ENCODE measurements at regions not wholly inside any gene's neighbourhood (a gene's known extent, or its start where the extent isn't known, plus 50 kb on each side); places are given as distances from the start of the nearest gene placed in this dataset.

- no peak for DNase-seq (ENCODE audit: low spot score)
Observed at GRCh38 chr13:21757763-21758162, 86.9 kb downstream of the FGF9 start.

- no peak for DNase-seq (ENCODE audit: low spot score)
Observed at GRCh38 chr13:21758441-21758840, 87.6 kb downstream of the FGF9 start.

GRCh38 chr13:21759463-21759862, 88.6 kb downstream of the FGF9 start:
- no peak for DNase-seq (ENCODE audit: low spot score)

- DNase-seq (ENCODE audit: low spot score): no peak
Observed at GRCh38 chr13:21759911-21760310, 89.0 kb downstream of the FGF9 start.

- DNase-seq (ENCODE audit: low spot score): no peak
Observed at GRCh38 chr13:21761770-21762169, 90.9 kb downstream of the FGF9 start.

GRCh38 chr13:21762512-21762911, 91.6 kb downstream of the FGF9 start:
- DNase-seq (ENCODE audit: low spot score): no peak

- DNase-seq (ENCODE audit: low spot score): no peak
Observed at GRCh38 chr13:21767032-21767431, 96.2 kb downstream of the FGF9 start.

GRCh38 chr13:21771075-21771474, 100.2 kb downstream of the FGF9 start:
- no peak for DNase-seq (ENCODE audit: low spot score)

- no peak for DNase-seq (ENCODE audit: low spot score)
Observed at GRCh38 chr13:21777166-21777565, 106.3 kb downstream of the FGF9 start.

GRCh38 chr13:21777813-21778212, 106.9 kb downstream of the FGF9 start:
- DNase-seq (ENCODE audit: low spot score): no peak

- DNase-seq (ENCODE audit: low spot score): no peak
Observed at GRCh38 chr13:21782736-21783135, 111.9 kb downstream of the FGF9 start.

- DNase-seq (ENCODE audit: low spot score): no peak
Observed at GRCh38 chr13:21785990-21786389, 115.1 kb downstream of the FGF9 start.

GRCh38 chr13:21796066-21796465, 125.2 kb downstream of the FGF9 start:
- no peak for DNase-seq (ENCODE audit: low spot score)

GRCh38 chr13:21796775-21797514, 126.1 kb downstream of the FGF9 start:
- DNase-seq (ENCODE audit: low spot score): no peak

GRCh38 chr13:21797736-21798135, 126.9 kb downstream of the FGF9 start:
- no peak for DNase-seq (ENCODE audit: low spot score)

- no peak for DNase-seq (ENCODE audit: low spot score)
Observed at GRCh38 chr13:21798181-21798580, 127.3 kb downstream of the FGF9 start.

GRCh38 chr13:21799671-21800070, 128.8 kb downstream of the FGF9 start:
- DNase-seq (ENCODE audit: low spot score): no peak

GRCh38 chr13:21800837-21801616, 130.2 kb downstream of the FGF9 start:
- no peak for DNase-seq (ENCODE audit: low spot score)

- no peak for DNase-seq (ENCODE audit: low spot score)
Observed at GRCh38 chr13:21805733-21806132, 134.9 kb downstream of the FGF9 start.

- no peak for DNase-seq (ENCODE audit: low spot score)
Observed at GRCh38 chr13:21812192-21812626, 141.3 kb downstream of the FGF9 start.

GRCh38 chr13:21813110-21813509, 142.2 kb downstream of the FGF9 start:
- no peak for DNase-seq (ENCODE audit: low spot score)

GRCh38 chr13:21813844-21814243, 143.0 kb downstream of the FGF9 start:
- no peak for DNase-seq (ENCODE audit: low spot score)

GRCh38 chr13:21814604-21815003, 143.7 kb downstream of the FGF9 start:
- DNase-seq (ENCODE audit: low spot score): no peak

GRCh38 chr13:21817878-21818277, 147.0 kb downstream of the FGF9 start:
- no peak for DNase-seq (ENCODE audit: low spot score)

All from activated CD4-positive, alpha-beta T cell treated with anti-CD3 and anti-CD28 coated beads, Interleukin-2, Interleukin-4, amounts not matched to agents 100 ng/mL and 50 ng/mL, durations not matched to agents 16 hours and 8 hours (primary cell).